Suprapubic skin (tissue), 4 donors: ENCODE measurements at regions not wholly inside any gene's neighbourhood (a gene's known extent, or its start where the extent isn't known, plus 50 kb on each side); places are given as distances from the start of the nearest gene placed in this dataset.

Source experiments
- POLR2A ChIP-seq, 2 donors: fragments of 450-650 bp; IDR thresholded peaks; one replicate each; pipeline ENCODE4 v1.6.1; 2017; ENCODE audit warnings: antibody characterized with exemption in 2 of 2, mild to moderate bottlenecking in 2 of 2, moderate library complexity in 2 of 2
- POLR2AphosphoS5 ChIP-seq, 3 donors: sonication (generic); formaldehyde crosslinking; IDR thresholded peaks; one replicate each; pipeline ENCODE4 v1.6.1; 2017; ENCODE audit warnings: antibody characterized with exemption in 3 of 3
- TF ChIP-seq, protein P1 (sequence below), 2 donors: fragments of 200-600 bp in 1 of 2; fragments of 450-650 bp in 1 of 2; sonication (generic) in 1 of 2; IDR thresholded peaks; one replicate each; pipeline ENCODE4 v1.5.1; 2016 to 2019; ENCODE audit warnings: antibody characterized with exemption in 2 of 2, mild to moderate bottlenecking in 1 of 2, moderate library complexity in 1 of 2

DNA sequence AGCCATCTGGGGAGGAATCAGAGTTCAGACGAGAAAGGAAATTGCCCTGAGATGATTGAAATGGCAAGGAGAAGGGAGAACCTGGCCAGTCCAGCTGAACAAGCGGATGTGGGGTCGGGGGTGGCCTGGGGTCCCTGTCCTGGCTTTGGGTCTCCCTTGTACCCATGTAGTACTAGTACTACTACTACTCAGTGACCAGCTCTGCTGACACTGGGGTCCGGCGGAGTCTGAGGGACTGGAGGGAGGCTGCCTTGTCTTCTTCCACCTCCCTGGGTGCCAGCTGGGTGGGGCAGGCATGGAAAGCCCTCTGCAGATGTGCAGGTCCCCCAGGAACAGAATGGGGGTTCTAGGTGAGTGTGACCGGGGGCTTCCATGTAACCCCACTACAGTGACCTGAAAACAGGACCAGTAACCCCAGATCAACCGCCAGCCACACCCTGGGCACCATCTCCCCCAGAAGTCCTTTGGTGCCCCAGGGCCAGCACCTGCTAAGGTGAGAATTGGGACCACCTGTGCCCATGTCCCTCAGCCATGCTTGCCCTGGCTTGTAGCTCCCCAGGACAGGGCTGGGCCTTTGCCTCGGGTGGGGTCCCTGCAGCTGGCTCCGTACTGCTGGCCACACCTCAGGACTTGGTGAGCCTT is 89.1 kb upstream of the COL5A1 start:
- TF ChIP-seq, protein P1, sequence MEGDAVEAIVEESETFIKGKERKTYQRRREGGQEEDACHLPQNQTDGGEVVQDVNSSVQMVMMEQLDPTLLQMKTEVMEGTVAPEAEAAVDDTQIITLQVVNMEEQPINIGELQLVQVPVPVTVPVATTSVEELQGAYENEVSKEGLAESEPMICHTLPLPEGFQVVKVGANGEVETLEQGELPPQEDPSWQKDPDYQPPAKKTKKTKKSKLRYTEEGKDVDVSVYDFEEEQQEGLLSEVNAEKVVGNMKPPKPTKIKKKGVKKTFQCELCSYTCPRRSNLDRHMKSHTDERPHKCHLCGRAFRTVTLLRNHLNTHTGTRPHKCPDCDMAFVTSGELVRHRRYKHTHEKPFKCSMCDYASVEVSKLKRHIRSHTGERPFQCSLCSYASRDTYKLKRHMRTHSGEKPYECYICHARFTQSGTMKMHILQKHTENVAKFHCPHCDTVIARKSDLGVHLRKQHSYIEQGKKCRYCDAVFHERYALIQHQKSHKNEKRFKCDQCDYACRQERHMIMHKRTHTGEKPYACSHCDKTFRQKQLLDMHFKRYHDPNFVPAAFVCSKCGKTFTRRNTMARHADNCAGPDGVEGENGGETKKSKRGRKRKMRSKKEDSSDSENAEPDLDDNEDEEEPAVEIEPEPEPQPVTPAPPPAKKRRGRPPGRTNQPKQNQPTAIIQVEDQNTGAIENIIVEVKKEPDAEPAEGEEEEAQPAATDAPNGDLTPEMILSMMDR (IDR thresholded peaks at IDR 0.05), result no peak
- TF ChIP-seq POLR2A (IDR thresholded peaks at IDR 0.05) (no peak), POLR2AphosphoS5 (IDR thresholded peaks at IDR 0.05) (no peak)
